HCT116 (cell line): ENCODE measurements at regions not wholly inside any gene's neighbourhood (a gene's known extent, or its start where the extent isn't known, plus 50 kb on each side); places are given as distances from the start of the nearest gene placed in this dataset.

ENCODE experiments used
- EZH2 ChIP-seq: fragments of 200-600 bp; sonication (generic); IDR thresholded peaks from 2 replicates; pipeline ENCODE4 v1.6.1; 2017; ENCODE audit warnings: antibody characterized with exemption, mixed run types
- JUND ChIP-seq: IDR thresholded peaks from 2 replicates; pipeline ENCODE4 v1.6.1; 2012
- POLR2A ChIP-seq: IDR thresholded peaks from 2 replicates; pipeline ENCODE4 v1.7.0; 2011; ENCODE audit warnings: borderline replicate concordance; ENCODE audit not compliant: insufficient read depth, insufficient read length; ENCODE audit errors: extremely low read depth
- POLR2AphosphoS5 ChIP-seq: IDR thresholded peaks from 2 replicates; pipeline ENCODE4 v1.6.1; 2011; ENCODE audit warnings: mild to moderate bottlenecking, low read depth, low read length, moderate library complexity
- SRF ChIP-seq: IDR thresholded peaks from 2 replicates; pipeline ENCODE4 v1.6.1; 2012; ENCODE audit warnings: low read depth
- YY1 ChIP-seq: IDR thresholded peaks from 2 replicates; pipeline ENCODE4 v1.6.1; 2011; ENCODE audit warnings: low read length, low read depth, moderate library complexity, mild to moderate bottlenecking; ENCODE audit not compliant: insufficient replicate concordance; ENCODE audit errors: extremely low read depth
- ZNF274 ChIP-seq: fragments of 200-500 bp; sonication (Bioruptor generic); IDR thresholded peaks from 2 replicates; pipeline ENCODE4 v1.6.1; 2014; ENCODE audit warnings: mild to moderate bottlenecking, low read depth, low read length, inconsistent platforms
- TF ChIP-seq, protein P1 (sequence below): IDR thresholded peaks from 2 replicates; pipeline ENCODE4 v1.6.1; 2012
- TF ChIP-seq, protein P2 (sequence below), 3 experiments: fragments of 200-600 bp in 1 of 3; sonication (generic) in 1 of 3; IDR thresholded peaks in 2 of 3; conservative IDR thresholded peaks in 1 of 3; 2 replicates each; pipeline ENCODE4 v1.5.1; 2012 to 2017; ENCODE audit warnings: low read depth in 2 of 3, low read length in 2 of 3, antibody characterized with exemption in 1 of 3, borderline replicate concordance in 1 of 3, control low read depth in 1 of 3, mild to moderate bottlenecking in 1 of 3, mixed read lengths in 1 of 3, mixed run types in 1 of 3, moderate library complexity in 1 of 3; ENCODE audit not compliant: insufficient read depth in 1 of 3

DNA sequence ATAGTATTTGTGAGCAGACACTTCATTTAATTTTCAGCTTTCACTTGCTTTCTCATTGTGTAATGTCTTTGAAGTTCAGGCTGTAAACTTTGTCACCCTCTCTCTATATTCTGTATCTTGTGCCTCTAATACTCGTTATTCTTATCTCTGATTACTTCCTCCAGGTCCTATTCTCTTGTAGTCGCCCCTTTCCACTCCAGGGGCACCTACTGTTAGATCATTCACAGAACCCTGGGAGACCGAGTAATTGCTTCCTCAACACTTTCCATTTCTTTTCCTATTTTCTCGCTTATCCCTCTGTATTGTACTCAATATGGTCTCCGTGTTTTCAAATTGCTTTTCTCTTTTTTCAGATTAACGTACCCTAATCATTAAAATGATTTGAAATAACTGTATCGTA is 93.9 kb upstream of the TDRD3 start:
- TF ChIP-seq, protein P1, sequence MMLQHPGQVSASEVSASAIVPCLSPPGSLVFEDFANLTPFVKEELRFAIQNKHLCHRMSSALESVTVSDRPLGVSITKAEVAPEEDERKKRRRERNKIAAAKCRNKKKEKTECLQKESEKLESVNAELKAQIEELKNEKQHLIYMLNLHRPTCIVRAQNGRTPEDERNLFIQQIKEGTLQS = no peak
- TF ChIP-seq, protein P2, sequence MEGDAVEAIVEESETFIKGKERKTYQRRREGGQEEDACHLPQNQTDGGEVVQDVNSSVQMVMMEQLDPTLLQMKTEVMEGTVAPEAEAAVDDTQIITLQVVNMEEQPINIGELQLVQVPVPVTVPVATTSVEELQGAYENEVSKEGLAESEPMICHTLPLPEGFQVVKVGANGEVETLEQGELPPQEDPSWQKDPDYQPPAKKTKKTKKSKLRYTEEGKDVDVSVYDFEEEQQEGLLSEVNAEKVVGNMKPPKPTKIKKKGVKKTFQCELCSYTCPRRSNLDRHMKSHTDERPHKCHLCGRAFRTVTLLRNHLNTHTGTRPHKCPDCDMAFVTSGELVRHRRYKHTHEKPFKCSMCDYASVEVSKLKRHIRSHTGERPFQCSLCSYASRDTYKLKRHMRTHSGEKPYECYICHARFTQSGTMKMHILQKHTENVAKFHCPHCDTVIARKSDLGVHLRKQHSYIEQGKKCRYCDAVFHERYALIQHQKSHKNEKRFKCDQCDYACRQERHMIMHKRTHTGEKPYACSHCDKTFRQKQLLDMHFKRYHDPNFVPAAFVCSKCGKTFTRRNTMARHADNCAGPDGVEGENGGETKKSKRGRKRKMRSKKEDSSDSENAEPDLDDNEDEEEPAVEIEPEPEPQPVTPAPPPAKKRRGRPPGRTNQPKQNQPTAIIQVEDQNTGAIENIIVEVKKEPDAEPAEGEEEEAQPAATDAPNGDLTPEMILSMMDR (IDR thresholded peaks at IDR 0.05 in 2 of 3, conservative IDR thresholded peaks at IDR 0.05 in 1 of 3; ENCODE audit: borderline replicate concordance in 1 of 3, insufficient read depth in 1 of 3, low read depth in 2 of 3, low read length in 2 of 3) = no peak
- TF ChIP-seq POLR2A = no peak
- no peak for TF ChIP-seq YY1
- TF ChIP-seq POLR2AphosphoS5 = no peak
- no peak for TF ChIP-seq JUND
- TF ChIP-seq SRF = no peak
- no peak for TF ChIP-seq EZH2
- no peak for TF ChIP-seq ZNF274
